ENCODE measurements at regions not wholly inside any gene's neighbourhood (a gene's known extent, or its start where the extent isn't known, plus 50 kb on each side); places are given as distances from the start of the nearest gene placed in this dataset.

DNA sequence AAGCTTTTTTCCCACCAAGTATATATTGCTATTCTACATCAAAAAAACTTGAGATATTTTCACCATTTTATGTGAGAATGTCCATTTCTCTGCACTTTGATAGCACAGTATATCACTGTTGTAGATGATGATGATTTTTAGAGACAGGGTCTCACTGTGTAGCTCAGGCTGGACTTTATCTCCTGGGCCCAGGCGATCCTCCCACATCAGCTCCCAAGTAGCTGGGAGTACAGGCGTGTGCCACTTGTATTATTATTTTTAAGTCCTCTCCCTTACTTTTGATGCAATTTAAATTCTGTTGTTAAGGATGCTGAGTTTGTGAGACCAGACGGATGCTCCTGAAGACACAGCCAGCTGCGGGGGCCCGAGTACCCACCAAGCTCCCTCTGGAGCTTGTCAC lies 326.8 kb downstream of the QKI start:
- no peak for TF ChIP-seq POLR2A (IDR thresholded peaks at IDR 0.05)
- TF ChIP-seq POLR2AphosphoS5 (IDR thresholded peaks at IDR 0.05), result no peak
